HEK293T (cell line): ENCODE measurements at regions not wholly inside any gene's neighbourhood (a gene's known extent, or its start where the extent isn't known, plus 50 kb on each side); places are given as distances from the start of the nearest gene placed in this dataset.

Experiments used
- CTCF ChIA-PET: fragments of 350-600 bp; formaldehyde crosslinking; extraction: SDS; loops from one replicate; lab custom pipeline; 2021; ENCODE audit warnings: antibody characterized with exemption, inconsistent platforms; lab: Yijun Ruan, JAX
- POLR2A ChIA-PET: fragments of 350-600 bp; formaldehyde crosslinking; extraction: SDS; loops from one replicate; lab custom pipeline; 2020; ENCODE audit warnings: antibody characterized with exemption, inconsistent platforms; lab: Yijun Ruan, JAX
- DNase-seq: peaks from one replicate; pipeline ENCODE4 v3.0.0; 2012; ENCODE audit warnings: mixed read lengths; ENCODE audit errors: extremely low spot score
- ARNT ChIP-seq: fragments of 450-650 bp; IDR thresholded peaks from 2 replicates; pipeline ENCODE4 v1.6.1; 2017; ENCODE audit warnings: mild to moderate bottlenecking
- BHLHE40 ChIP-seq: fragments of 450-650 bp; IDR thresholded peaks from 2 replicates; pipeline ENCODE4 v1.6.1; 2016; ENCODE audit warnings: mild to moderate bottlenecking, moderate library complexity, borderline replicate concordance
- CTBP1 ChIP-seq: fragments of 450-650 bp; IDR thresholded peaks from 2 replicates; pipeline ENCODE4 v1.6.1; 2016; ENCODE audit warnings: borderline replicate concordance
- ELF4 ChIP-seq: fragments of 450-650 bp; IDR thresholded peaks from 2 replicates; pipeline ENCODE4 v1.6.1; 2017; ENCODE audit warnings: antibody characterized with exemption
- FOXA1 ChIP-seq: fragments of 450-650 bp; IDR thresholded peaks from 2 replicates; pipeline ENCODE4 v1.6.1; 2016; ENCODE audit warnings: mild to moderate bottlenecking
- FOXK2 ChIP-seq: fragments of 450-650 bp; IDR thresholded peaks from 2 replicates; pipeline ENCODE4 v1.6.1; 2016; ENCODE audit warnings: mild to moderate bottlenecking
- FOXM1 ChIP-seq: fragments of 450-650 bp; IDR thresholded peaks from 2 replicates; pipeline ENCODE4 v1.6.1; 2017; ENCODE audit warnings: mild to moderate bottlenecking, borderline replicate concordance
- HDGF ChIP-seq: fragments of 450-650 bp; IDR thresholded peaks from 2 replicates; pipeline ENCODE4 v1.6.1; 2017; ENCODE audit warnings: antibody characterized with exemption, borderline replicate concordance
- L3MBTL2 ChIP-seq: fragments of 450-650 bp; conservative IDR thresholded peaks from 2 replicates; pipeline ENCODE4 v1.6.1; 2016; ENCODE audit warnings: mild to moderate bottlenecking
- LEF1 ChIP-seq: fragments of 450-650 bp; IDR thresholded peaks from 2 replicates; pipeline ENCODE4 v1.6.1; 2017; ENCODE audit warnings: mild to moderate bottlenecking, borderline replicate concordance
- NFRKB ChIP-seq: fragments of 450-650 bp; IDR thresholded peaks from 2 replicates; pipeline ENCODE4 v1.6.1; 2016; ENCODE audit warnings: mild to moderate bottlenecking, moderate library complexity
- PKNOX1 ChIP-seq: fragments of 450-650 bp; IDR thresholded peaks from 2 replicates; pipeline ENCODE4 v1.6.1; 2016
- SP1 ChIP-seq: fragments of 450-650 bp; IDR thresholded peaks from 2 replicates; pipeline ENCODE4 v1.6.1; 2017
- SUZ12 ChIP-seq: fragments of 450-650 bp; IDR thresholded peaks from 2 replicates; pipeline ENCODE4 v1.6.1; 2016; ENCODE audit warnings: mild to moderate bottlenecking
- TARDBP ChIP-seq: fragments of 450-650 bp; IDR thresholded peaks from 2 replicates; pipeline ENCODE4 v1.6.1; 2016
- ZNF384 ChIP-seq: fragments of 450-650 bp; IDR thresholded peaks from 2 replicates; pipeline ENCODE4 v1.6.1; 2016

DNA sequence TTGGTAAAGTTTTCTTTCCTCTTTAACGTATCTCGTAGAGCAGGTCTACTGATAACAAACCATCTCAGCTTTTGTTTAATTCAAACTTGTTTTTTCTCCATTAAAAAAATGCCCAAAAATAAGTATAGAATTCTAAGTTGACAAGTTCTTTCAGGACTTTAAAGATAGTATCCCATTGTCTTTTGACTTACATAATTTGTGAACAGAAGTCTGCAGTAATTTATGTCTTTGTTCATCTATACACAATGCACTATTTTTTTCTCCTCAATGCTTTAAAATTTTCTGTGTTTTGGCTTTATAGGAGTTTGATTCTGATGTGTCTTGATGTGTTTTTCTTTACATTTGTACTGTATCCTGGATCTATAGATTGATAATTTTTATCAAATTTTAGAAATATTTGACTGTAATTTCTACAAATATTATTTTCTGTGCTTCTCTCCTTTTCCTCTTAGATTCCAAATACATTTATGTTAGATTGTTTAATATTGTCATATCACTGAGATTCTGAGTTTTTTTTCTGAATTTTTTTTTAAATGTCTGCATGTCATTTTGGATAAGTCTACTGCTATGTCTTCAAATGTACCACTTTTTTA lies 143.3 kb downstream of the FTCDNL1 start:
- DNase-seq, result no peak
- TF ChIP-seq HDGF, result no peak
- TF ChIP-seq SUZ12, result no peak
- TF ChIP-seq TARDBP, result no peak
- TF ChIP-seq CTBP1, result no peak
- CTCF ChIA-PET, result no interaction called here
- POLR2A ChIA-PET, result no interaction called here

GRCh38 chr2:199705538-199705937 lies 145.5 kb downstream of the FTCDNL1 start:
- TF ChIP-seq FOXM1 (no peak), SUZ12 (no peak), L3MBTL2 (no peak), ELF4 (no peak), SP1 (no peak), BHLHE40 (no peak), FOXA1 (no peak), TARDBP (no peak), NFRKB (no peak), PKNOX1 (no peak), HDGF (no peak), ARNT (no peak), LEF1 (no peak), ZNF384 (no peak), CTBP1 (no peak), FOXK2 (no peak)
- ChIA-PET POLR2A (no interaction called here), CTCF (interaction anchor here (2.8 kb wide), 1 partner anchor 35 kb away, joined by 27 read pairs; no protein-coding TSS in a partner anchor)
- no peak for DNase-seq

- ChIA-PET POLR2A (no interaction called here), CTCF (interaction anchor here (0.7 to 2.8 kb wide), 5 partner anchors 9 to 236 kb away, joined by 3 to 27 read pairs (median 3); no protein-coding TSS in a partner anchor)
- peak; percentile 68 for DNase-seq
- TF ChIP-seq FOXK2 (no peak), FOXM1 (no peak), SP1 (no peak), LEF1 (no peak), L3MBTL2 (no peak), ZNF384 (no peak), SUZ12 (no peak), NFRKB (no peak), CTBP1 (no peak), ELF4 (no peak), TARDBP (no peak), ARNT (no peak), PKNOX1 (no peak), HDGF (no peak), FOXA1 (no peak)
Measured at GRCh38 chr2:199704358-199705238, 146.4 kb downstream of the FTCDNL1 start.

- ChIA-PET CTCF (interaction anchor here (2.8 kb wide), 1 partner anchor 37 kb away, joined by 27 read pairs; no protein-coding TSS in a partner anchor), POLR2A (no interaction called here)
- DNase-seq, result no peak
- TF ChIP-seq FOXK2 (no peak), ZNF384 (no peak), ELF4 (no peak), LEF1 (no peak), FOXM1 (no peak), SP1 (no peak), BHLHE40 (no peak), HDGF (no peak), SUZ12 (no peak), ARNT (no peak)
Measured at GRCh38 chr2:199703199-199703598, 147.8 kb downstream of the FTCDNL1 start.

DNA sequence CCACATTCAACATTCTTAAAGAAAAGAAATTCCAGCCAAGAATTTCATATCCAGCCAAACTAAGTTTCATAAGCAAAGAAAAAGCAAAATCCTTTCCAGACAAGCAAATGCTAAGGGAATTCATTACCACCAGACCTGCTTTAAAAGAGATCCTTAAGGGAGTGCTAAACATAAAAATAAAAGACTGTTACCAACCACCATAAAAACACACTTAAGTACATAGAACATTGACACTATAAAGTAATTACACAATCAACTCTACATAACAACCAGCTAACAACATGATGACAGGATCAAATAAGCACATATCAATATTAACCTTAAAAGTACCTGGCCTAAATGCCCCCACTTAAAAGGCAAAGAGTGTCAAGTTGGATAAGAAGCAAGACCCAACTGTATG lies 153.5 kb downstream of the FTCDNL1 start:
- POLR2A ChIA-PET, result no interaction called here
- CTCF ChIA-PET, result no interaction called here
- no peak for DNase-seq
- TF ChIP-seq NFRKB (no peak), SUZ12 (no peak), L3MBTL2 (no peak), FOXM1 (no peak), ARNT (no peak), BHLHE40 (no peak), HDGF (no peak), FOXK2 (no peak), PKNOX1 (no peak), TARDBP (no peak), ELF4 (no peak), CTBP1 (no peak), LEF1 (no peak), SP1 (no peak), FOXA1 (no peak), ZNF384 (no peak)
